Hepatocyte (in vitro differentiated cells): ENCODE measurements at regions not wholly inside any gene's neighbourhood (a gene's known extent, or its start where the extent isn't known, plus 50 kb on each side); places are given as distances from the start of the nearest gene placed in this dataset.

Source experiments
- EZH2phosphoT487 ChIP-seq: fragments of 200-600 bp; sonication (generic); IDR thresholded peaks from one replicate; pipeline ENCODE4 v1.6.1; 2018; ENCODE audit warnings: antibody characterized with exemption, mild to moderate bottlenecking, low read depth, moderate library complexity; ENCODE audit not compliant: unreplicated experiment, severe bottlenecking
- TF ChIP-seq, protein P1 (sequence below): fragments of 200-600 bp; sonication (generic); IDR thresholded peaks from 2 replicates; pipeline ENCODE4 v1.5.1; 2016; ENCODE audit warnings: antibody characterized with exemption, mild to moderate bottlenecking; ENCODE audit not compliant: poor library complexity

DNA sequence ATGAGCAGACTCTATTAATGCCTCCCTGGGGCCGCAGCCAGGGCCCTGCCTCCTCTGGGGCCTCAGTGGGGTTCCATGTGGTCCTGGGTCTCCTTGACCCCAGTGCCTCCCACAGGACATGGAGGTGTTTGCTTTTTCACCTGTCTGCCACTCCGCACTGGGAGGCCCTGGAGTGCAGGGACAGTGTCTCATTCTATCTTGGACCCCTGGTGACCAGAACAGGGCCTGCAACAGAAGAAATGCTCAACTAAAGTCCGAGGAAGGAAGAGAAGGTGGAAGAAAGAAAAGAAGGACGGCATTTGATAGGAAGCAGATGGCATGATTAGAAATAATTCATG lies 243.2 kb downstream of the CDK5RAP2 start:
- TF ChIP-seq, protein P1, sequence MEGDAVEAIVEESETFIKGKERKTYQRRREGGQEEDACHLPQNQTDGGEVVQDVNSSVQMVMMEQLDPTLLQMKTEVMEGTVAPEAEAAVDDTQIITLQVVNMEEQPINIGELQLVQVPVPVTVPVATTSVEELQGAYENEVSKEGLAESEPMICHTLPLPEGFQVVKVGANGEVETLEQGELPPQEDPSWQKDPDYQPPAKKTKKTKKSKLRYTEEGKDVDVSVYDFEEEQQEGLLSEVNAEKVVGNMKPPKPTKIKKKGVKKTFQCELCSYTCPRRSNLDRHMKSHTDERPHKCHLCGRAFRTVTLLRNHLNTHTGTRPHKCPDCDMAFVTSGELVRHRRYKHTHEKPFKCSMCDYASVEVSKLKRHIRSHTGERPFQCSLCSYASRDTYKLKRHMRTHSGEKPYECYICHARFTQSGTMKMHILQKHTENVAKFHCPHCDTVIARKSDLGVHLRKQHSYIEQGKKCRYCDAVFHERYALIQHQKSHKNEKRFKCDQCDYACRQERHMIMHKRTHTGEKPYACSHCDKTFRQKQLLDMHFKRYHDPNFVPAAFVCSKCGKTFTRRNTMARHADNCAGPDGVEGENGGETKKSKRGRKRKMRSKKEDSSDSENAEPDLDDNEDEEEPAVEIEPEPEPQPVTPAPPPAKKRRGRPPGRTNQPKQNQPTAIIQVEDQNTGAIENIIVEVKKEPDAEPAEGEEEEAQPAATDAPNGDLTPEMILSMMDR: no peak
- TF ChIP-seq EZH2phosphoT487: no peak
